ENCODE measurements at regions not wholly inside any gene's neighbourhood (a gene's known extent, or its start where the extent isn't known, plus 50 kb on each side); places are given as distances from the start of the nearest gene placed in this dataset.

- TF ChIP-seq CTCF (IDR thresholded peaks at IDR 0.05; ENCODE audit: insufficient read depth, low read depth, low read length) (no peak), EZH2 (IDR thresholded peaks at IDR 0.05; ENCODE audit: insufficient read depth, low read length) (no peak)
Observed at GRCh38 chr21:28126521-28127174, 866.0 kb downstream of the LTN1 start.
